AG04449 (cell line): ENCODE measurements at regions not wholly inside any gene's neighbourhood (a gene's known extent, or its start where the extent isn't known, plus 50 kb on each side); places are given as distances from the start of the nearest gene placed in this dataset.

Source experiments
- CTCF ChIA-PET: fragments of 350-600 bp; formaldehyde crosslinking; extraction: SDS; loops from one replicate; lab custom pipeline; 2021; ENCODE audit warnings: antibody characterized with exemption; lab: Yijun Ruan, JAX
- POLR2A ChIA-PET: fragments of 400-600, 350-600 bp; formaldehyde crosslinking; extraction: SDS; loops from one replicate; lab custom pipeline; 2020; ENCODE audit warnings: antibody characterized with exemption, inconsistent platforms; lab: Yijun Ruan, JAX
- DNase-seq: peaks from one replicate; pipeline ENCODE4 v3.0.0-alpha.2; 2010; ENCODE audit warnings: low read depth, low spot score
- H3K4me3 ChIP-seq: 2 replicates; pipeline ENCODE4 v1.5.1; 2011; ENCODE audit warnings: low read depth, mild to moderate bottlenecking, control low read depth, low read length
- TF ChIP-seq, protein P1 (sequence below): IDR thresholded peaks from one replicate; pipeline ENCODE4 v1.5.1; 2011; ENCODE audit warnings: mild to moderate bottlenecking, moderate library complexity, low read length, control low read depth, inconsistent platforms; ENCODE audit not compliant: insufficient read depth; ENCODE audit errors: missing control alignments

DNA sequence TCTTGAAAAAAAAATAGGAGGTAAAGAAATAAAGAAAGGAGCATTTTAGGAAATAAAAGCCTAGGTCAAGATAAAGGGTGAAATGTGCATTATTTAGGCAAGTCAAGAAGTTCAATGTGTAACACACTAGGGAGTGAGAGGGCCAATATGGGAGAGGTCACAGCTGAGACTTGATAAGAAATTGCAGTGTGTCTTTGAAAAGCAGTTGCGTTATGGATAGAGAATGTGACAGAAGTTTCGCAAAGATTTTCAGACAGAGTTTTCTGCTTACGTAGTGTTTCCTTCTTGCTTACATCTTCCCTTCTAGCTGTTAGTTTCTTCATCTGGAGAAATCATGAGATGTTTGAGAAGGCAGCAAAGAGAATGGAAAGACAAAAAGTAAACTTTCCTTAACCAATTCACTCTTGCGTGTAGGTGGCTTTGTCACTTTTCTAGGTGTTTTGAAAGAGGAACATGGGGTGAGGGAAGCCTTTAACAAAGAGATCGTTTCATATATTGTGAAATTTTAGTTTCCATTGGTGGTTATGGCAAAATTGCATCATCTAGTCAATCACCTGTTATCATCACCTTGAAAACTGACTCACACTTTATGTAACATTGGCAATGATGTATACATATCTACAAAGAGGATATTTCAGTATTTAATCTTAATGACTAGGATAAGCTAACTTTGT lies 975.5 kb downstream of the OLFM4 start:
- no peak overlapping the region for H3K4me3 ChIP-seq
- TF ChIP-seq, protein P1, sequence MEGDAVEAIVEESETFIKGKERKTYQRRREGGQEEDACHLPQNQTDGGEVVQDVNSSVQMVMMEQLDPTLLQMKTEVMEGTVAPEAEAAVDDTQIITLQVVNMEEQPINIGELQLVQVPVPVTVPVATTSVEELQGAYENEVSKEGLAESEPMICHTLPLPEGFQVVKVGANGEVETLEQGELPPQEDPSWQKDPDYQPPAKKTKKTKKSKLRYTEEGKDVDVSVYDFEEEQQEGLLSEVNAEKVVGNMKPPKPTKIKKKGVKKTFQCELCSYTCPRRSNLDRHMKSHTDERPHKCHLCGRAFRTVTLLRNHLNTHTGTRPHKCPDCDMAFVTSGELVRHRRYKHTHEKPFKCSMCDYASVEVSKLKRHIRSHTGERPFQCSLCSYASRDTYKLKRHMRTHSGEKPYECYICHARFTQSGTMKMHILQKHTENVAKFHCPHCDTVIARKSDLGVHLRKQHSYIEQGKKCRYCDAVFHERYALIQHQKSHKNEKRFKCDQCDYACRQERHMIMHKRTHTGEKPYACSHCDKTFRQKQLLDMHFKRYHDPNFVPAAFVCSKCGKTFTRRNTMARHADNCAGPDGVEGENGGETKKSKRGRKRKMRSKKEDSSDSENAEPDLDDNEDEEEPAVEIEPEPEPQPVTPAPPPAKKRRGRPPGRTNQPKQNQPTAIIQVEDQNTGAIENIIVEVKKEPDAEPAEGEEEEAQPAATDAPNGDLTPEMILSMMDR = no peak
- DNase-seq = no peak
- ChIA-PET POLR2A (no interaction called here), CTCF (no interaction called here)

DNA sequence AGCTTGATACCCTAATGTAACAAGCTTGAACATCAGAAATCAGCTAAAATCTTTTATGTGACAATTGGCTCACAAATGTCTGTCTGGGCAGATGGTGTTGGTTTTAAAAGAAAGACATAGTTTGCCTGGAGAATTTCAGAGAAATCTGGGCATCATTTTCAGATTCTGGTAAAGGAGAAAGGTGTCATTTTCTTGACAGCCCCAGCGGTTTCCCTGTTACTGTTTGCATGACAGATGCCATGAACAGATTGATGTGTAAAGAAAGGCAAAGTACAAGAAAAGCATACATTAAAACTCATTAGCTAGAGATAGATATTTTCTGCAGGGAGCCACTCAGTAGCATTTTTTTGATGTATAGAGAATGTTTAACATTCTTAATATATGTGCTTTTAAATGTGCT lies 987.9 kb downstream of the OLFM4 start:
- no peak for DNase-seq
- H3K4me3 ChIP-seq = no peak overlapping the region
- ChIA-PET CTCF (no interaction called here), POLR2A (no interaction called here)
- TF ChIP-seq, protein P1 = no peak

DNA sequence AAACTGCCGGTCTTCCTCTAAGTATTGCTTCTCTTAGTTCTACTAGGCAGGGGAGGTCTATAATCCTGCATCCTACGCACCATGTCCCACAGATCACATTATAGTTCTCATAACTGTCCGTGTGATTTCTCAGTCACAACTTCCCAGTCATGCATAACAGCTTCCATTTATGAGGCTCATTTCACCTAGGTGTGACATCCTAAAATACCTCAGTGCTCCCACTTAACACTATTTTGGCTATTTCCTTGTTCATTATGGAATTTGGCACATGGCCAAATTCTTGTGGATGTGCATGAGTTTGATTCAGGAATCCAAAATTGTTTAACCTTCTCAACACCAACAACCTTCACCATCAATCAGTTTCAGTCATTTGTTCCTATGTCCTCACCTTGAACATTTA lies 989.9 kb downstream of the OLFM4 start:
- H3K4me3 ChIP-seq = no peak overlapping the region
- ChIA-PET CTCF (no interaction called here), POLR2A (no interaction called here)
- no peak for DNase-seq
- TF ChIP-seq, protein P1 = no peak

DNA sequence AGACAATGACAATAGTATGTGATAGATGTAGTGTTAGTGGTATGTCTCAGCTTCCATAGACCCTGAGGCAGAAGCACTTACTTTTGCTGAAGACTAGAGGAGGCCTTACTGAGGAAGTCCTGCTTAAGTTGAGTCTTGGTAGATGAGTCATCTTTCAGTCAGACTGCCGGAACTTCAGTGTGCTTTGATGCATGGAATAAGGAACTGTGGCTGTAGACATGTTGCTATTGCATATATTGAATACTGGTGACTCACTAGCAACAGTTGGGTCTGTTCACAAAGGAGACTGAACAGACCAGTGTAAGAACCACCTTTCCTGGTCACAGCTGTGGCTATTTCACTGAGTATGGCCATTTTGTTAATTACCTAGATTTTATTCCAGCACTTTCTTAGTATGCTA lies 1000.6 kb downstream of the OLFM4 start:
- ChIA-PET POLR2A (no interaction called here), CTCF (no interaction called here)
- no peak overlapping the region for H3K4me3 ChIP-seq
- TF ChIP-seq, protein P1 = no peak
- no peak for DNase-seq

DNA sequence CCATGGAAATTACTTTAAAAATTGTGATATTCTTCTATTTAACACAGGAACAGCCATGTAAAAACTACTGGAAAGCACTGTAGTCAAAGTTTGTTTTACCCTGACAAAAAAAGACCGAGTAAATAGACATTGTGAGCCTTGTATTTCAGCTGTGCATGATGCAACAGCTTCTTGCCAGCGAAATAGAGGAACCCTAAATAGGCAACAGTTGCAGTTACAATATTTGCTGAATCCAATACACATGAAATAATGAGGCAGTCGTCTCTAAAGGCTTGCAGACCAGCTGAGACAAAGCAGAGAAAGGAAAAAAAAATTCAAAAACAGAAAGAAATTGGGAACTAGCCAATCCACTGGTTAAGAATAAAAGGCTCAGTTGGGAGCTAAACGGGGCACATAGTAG lies 1001.1 kb downstream of the OLFM4 start:
- CTCF ChIA-PET = no interaction called here
- TF ChIP-seq, protein P1 = no peak
- no peak overlapping the region for H3K4me3 ChIP-seq
- POLR2A ChIA-PET = no interaction called here
- no peak for DNase-seq

DNA sequence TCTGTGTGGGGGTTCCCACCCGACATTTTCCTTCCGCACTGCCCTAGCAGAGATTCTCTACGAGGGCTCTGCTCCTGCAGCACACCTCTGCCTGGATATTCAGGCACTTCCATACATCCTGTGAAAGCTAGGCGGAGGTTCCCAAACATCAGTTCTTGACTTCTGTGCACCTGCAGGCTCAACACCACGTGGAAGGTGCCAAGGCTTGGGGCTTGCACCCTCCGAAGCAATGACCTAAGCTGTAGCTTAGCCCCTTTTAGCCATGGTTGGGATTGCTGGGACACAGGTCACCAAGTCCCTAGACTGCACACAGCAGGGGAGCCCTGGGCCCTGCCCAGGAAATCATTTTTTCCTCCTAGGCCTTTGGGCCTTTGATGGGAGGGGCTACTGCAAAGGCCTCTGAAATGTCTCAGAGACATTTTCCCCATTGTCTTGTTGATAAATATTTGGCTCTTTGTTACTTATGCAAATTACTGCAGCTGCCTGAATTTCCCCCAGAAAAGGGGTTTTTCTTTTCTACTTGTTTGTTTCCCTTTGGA lies 1004.8 kb downstream of the OLFM4 start:
- CTCF ChIA-PET = no interaction called here
- H3K4me3 ChIP-seq = no peak overlapping the region
- TF ChIP-seq, protein P1 = no peak
- POLR2A ChIA-PET = no interaction called here
- DNase-seq = no peak
